Upper lobe of left lung (tissue), 6 donors: ENCODE measurements at regions not wholly inside any gene's neighbourhood (a gene's known extent, or its start where the extent isn't known, plus 50 kb on each side); places are given as distances from the start of the nearest gene placed in this dataset.

Experiments used
- ATAC-seq, 2 donors: fragments of 200-7000 bp; cut with Tn5 transposase; one replicate each; pipeline ENCODE4 v1.9.1; 2022; ENCODE audit warnings: mild to moderate bottlenecking in 2 of 2, moderate library complexity in 2 of 2; ENCODE audit not compliant: low FRiP score in 2 of 2
- DNase-seq, 2 donors: peaks; one replicate each; pipeline ENCODE4 v3.0.0-alpha.2; 2019 to 2020
- H3K27ac ChIP-seq, 4 donors: fragments of 200-600 bp; sonication (generic); one replicate each; pipeline ENCODE4 v1.5.1; 2016 to 2019
- H3K27me3 ChIP-seq, 4 donors: fragments of 200-600 bp; sonication (generic); one replicate each; pipeline ENCODE4 v1.5.1; 2017 to 2019
- H3K36me3 ChIP-seq, 4 donors: fragments of 200-600 bp; sonication (generic); one replicate each; pipeline ENCODE4 v1.5.1; 2016 to 2019
- H3K4me1 ChIP-seq, 4 donors: fragments of 200-600 bp; sonication (generic); one replicate each; pipeline ENCODE4 v1.5.1; 2018 to 2019
- H3K4me3 ChIP-seq, 4 donors: fragments of 200-600 bp; sonication (generic); one replicate each; pipeline ENCODE4 v1.5.1; 2017 to 2019; ENCODE audit warnings: mild to moderate bottlenecking in 2 of 4, moderate library complexity in 1 of 4
- H3K9me3 ChIP-seq, 4 donors: fragments of 200-600 bp; sonication (generic); one replicate each; pipeline ENCODE4 v1.5.1; 2018 to 2019
- EP300 ChIP-seq, 4 donors: sonication (generic); formaldehyde crosslinking; IDR thresholded peaks; one replicate each; pipeline ENCODE4 v1.5.1; 2017; ENCODE audit warnings: antibody characterized with exemption in 4 of 4, control low read depth in 2 of 4
- POLR2A ChIP-seq, 4 donors: fragments of 450-650 bp; IDR thresholded peaks; one replicate each; pipeline ENCODE4 v1.5.1; 2016 to 2017; ENCODE audit warnings: antibody characterized with exemption in 4 of 4, mild to moderate bottlenecking in 2 of 4
- POLR2AphosphoS5 ChIP-seq, 2 donors: sonication (generic); formaldehyde crosslinking; IDR thresholded peaks; one replicate each; pipeline ENCODE4 v1.5.1; 2017; ENCODE audit warnings: antibody characterized with exemption in 2 of 2
- WGBS, 2 donors: methylation state at CpG; one replicate each; pipeline ENCODE4 v1.1.5; 2017 to 2018; 5-methylcytosine and 5-hydroxymethylcytosine counted together
- TF ChIP-seq, protein P1 (sequence below), 6 experiments: fragments of 450-650 bp in 4 of 6; fragments of 200-600 bp in 2 of 6; sonication (generic) in 2 of 6; IDR thresholded peaks; one replicate each; pipeline ENCODE4 v1.5.1; 2016 to 2019; ENCODE audit warnings: antibody characterized with exemption in 6 of 6
- donor health status: DM: no; HTN: no; CAD: no; lungs with moderate emphysema.
- donor health status: DM: no; HTN: yes; CAD: no; lungs with severe emphysema.

- Histone ChIP-seq H3K27me3 (no peaks in the 10 kb centered on the region), H3K9me3 (no peaks in the 10 kb centered on the region), H3K4me3 (no peak overlapping the region), H3K4me1 (no peaks in the 10 kb centered on the region), H3K36me3 (no peaks in the 10 kb centered on the region), H3K27ac (no peak overlapping the region)
- DNase-seq = no peak
- WGBS, 2 donors = 85 to 86% methylated on average over 4 of the region's 4 CpGs
- no peak for TF ChIP-seq POLR2A (IDR thresholded peaks at IDR 0.05)
- TF ChIP-seq, protein P1, sequence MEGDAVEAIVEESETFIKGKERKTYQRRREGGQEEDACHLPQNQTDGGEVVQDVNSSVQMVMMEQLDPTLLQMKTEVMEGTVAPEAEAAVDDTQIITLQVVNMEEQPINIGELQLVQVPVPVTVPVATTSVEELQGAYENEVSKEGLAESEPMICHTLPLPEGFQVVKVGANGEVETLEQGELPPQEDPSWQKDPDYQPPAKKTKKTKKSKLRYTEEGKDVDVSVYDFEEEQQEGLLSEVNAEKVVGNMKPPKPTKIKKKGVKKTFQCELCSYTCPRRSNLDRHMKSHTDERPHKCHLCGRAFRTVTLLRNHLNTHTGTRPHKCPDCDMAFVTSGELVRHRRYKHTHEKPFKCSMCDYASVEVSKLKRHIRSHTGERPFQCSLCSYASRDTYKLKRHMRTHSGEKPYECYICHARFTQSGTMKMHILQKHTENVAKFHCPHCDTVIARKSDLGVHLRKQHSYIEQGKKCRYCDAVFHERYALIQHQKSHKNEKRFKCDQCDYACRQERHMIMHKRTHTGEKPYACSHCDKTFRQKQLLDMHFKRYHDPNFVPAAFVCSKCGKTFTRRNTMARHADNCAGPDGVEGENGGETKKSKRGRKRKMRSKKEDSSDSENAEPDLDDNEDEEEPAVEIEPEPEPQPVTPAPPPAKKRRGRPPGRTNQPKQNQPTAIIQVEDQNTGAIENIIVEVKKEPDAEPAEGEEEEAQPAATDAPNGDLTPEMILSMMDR (IDR thresholded peaks at IDR 0.05) = no peak
- TF ChIP-seq POLR2AphosphoS5 (IDR thresholded peaks at IDR 0.05) = no peak
- TF ChIP-seq EP300 (IDR thresholded peaks at IDR 0.05) = no peak
- peak in 1 of 2 donors; percentile 77 for ATAC-seq
These were observed 111.1 kb upstream of the SASH1 start for GRCh38 chr6:148231572-148231971.

GRCh38 chr6:148235446-148235845 lies 107.2 kb upstream of the SASH1 start:
- no peaks in the 10 kb centered on the region for H3K4me1 ChIP-seq
- TF ChIP-seq EP300 (IDR thresholded peaks at IDR 0.05) = no peak
- TF ChIP-seq, protein P1 (IDR thresholded peaks at IDR 0.05) = no peak
- no peak for TF ChIP-seq POLR2A (IDR thresholded peaks at IDR 0.05)
- TF ChIP-seq POLR2AphosphoS5 (IDR thresholded peaks at IDR 0.05) = no peak
- H3K36me3 ChIP-seq = no peaks in the 10 kb centered on the region
- H3K27ac ChIP-seq = no peak overlapping the region
- no peaks in the 10 kb centered on the region for H3K9me3 ChIP-seq
- no peak overlapping the region for H3K4me3 ChIP-seq
- ATAC-seq (no peak), DNase-seq (no peak)
- H3K27me3 ChIP-seq = no peaks in the 10 kb centered on the region
- WGBS, 2 donors = 84 to 89% methylated on average over 3 of the region's 3 CpGs

- no peak overlapping the region for H3K27ac ChIP-seq
These were observed 103.9 kb upstream of the SASH1 start for GRCh38 chr6:148238713-148239112.

GRCh38 chr6:148239215-148239614 lies 103.4 kb upstream of the SASH1 start:
- no peak for ATAC-seq
- no peaks in the 10 kb centered on the region for H3K9me3 ChIP-seq
- DNase-seq = no peak
- no peak overlapping the region for H3K27ac ChIP-seq
- H3K4me3 ChIP-seq = no peak overlapping the region
- TF ChIP-seq, protein P1 (IDR thresholded peaks at IDR 0.05) = no peak
- TF ChIP-seq EP300 (IDR thresholded peaks at IDR 0.05) (no peak), POLR2AphosphoS5 (IDR thresholded peaks at IDR 0.05) (no peak), POLR2A (IDR thresholded peaks at IDR 0.05) (no peak)
- no peaks in the 10 kb centered on the region for H3K36me3 ChIP-seq
- 55 to 60% methylated on average over 5 of the region's 5 CpGs for WGBS, 2 donors
- peaks cover 0 to 2% (median 0%) of the 10 kb centered on the region in 4 donors for H3K4me1 ChIP-seq
- no peaks in the 10 kb centered on the region for H3K27me3 ChIP-seq

More at GRCh38 chr6:148238713-148239112, 103.9 kb upstream of the SASH1 start:
- no peaks in the 10 kb centered on the region for H3K36me3 ChIP-seq
- ATAC-seq = no peak
- TF ChIP-seq POLR2A (IDR thresholded peaks at IDR 0.05) = no peak
- H3K27me3 ChIP-seq = no peaks in the 10 kb centered on the region
- no peak overlapping the region for H3K4me3 ChIP-seq
- H3K9me3 ChIP-seq = no peaks in the 10 kb centered on the region
- no peak for DNase-seq
- 86 to 88% methylated on average over 7 of the region's 7 CpGs for WGBS, 2 donors
- H3K4me1 ChIP-seq = no peaks in the 10 kb centered on the region

- H3K27ac ChIP-seq = no peak overlapping the region
- 73 to 86% methylated on average over 6 of the region's 6 CpGs for WGBS, 2 donors
These were observed 102.7 kb upstream of the SASH1 start for GRCh38 chr6:148239801-148240460.

More at GRCh38 chr6:148239801-148240460, 102.7 kb upstream of the SASH1 start:
- Histone ChIP-seq H3K4me1 (peaks cover 0 to 4% (median 0%) of the 10 kb centered on the region in 4 donors), H3K9me3 (no peaks in the 10 kb centered on the region), H3K36me3 (no peaks in the 10 kb centered on the region), H3K4me3 (no peak overlapping the region), H3K27me3 (no peaks in the 10 kb centered on the region)
- TF ChIP-seq POLR2AphosphoS5 (IDR thresholded peaks at IDR 0.05) = no peak
- TF ChIP-seq EP300 (IDR thresholded peaks at IDR 0.05) = no peak
- TF ChIP-seq POLR2A (IDR thresholded peaks at IDR 0.05) = no peak
- TF ChIP-seq, protein P1 (IDR thresholded peaks at IDR 0.05) = no peak
- DNase-seq = no peak
- ATAC-seq = peak in 1 of 2 donors; percentile 17
